CD14-positive monocyte (primary cell): ENCODE measurements at regions not wholly inside any gene's neighbourhood (a gene's known extent, or its start where the extent isn't known, plus 50 kb on each side); places are given as distances from the start of the nearest gene placed in this dataset.

Experiments
- DNase-seq, 3 donors: peaks; one replicate each; pipeline ENCODE4 v3.0.0-alpha.2; 2011 to 2022
- H2AFZ ChIP-seq: 2 replicates; pipeline ENCODE4 v1.6.0; 2012; ENCODE audit warnings: mild to moderate bottlenecking, low read depth, low read length, inconsistent platforms; ENCODE audit not compliant: insufficient read depth, poor library complexity, severe bottlenecking
- H3K27ac ChIP-seq, 2 donors: 1 replicate in 1 of 2; 2 replicates in 1 of 2; pipeline ENCODE4 v1.5.1; 2012 to 2013; ENCODE audit warnings: low read length in 2 of 2, control low read depth in 1 of 2, inconsistent platforms in 1 of 2, low read depth in 1 of 2, mild to moderate bottlenecking in 1 of 2
- H3K27me3 ChIP-seq, 2 donors: one replicate each; pipeline versions ENCODE4 v1.6.0 to v1.6.1; 2011 to 2013; ENCODE audit warnings: low read length in 2 of 2; ENCODE audit not compliant: control insufficient read depth in 2 of 2, insufficient read depth in 2 of 2
- H3K36me3 ChIP-seq, 2 donors: replicated peaks in 1 of 2; 1 replicate in 1 of 2; 2 replicates in 1 of 2; pipeline versions ENCODE4 v1.5.1 to v1.6.1; 2012 to 2013; ENCODE audit warnings: low read length in 2 of 2, control low read depth in 1 of 2, inconsistent platforms in 1 of 2, mild to moderate bottlenecking in 1 of 2; ENCODE audit not compliant: insufficient read depth in 2 of 2, control insufficient read depth in 1 of 2
- H3K4me1 ChIP-seq, 2 donors: 1 replicate in 1 of 2; 2 replicates in 1 of 2; pipeline versions ENCODE4 v1.5.1 to v1.6.1; 2012 to 2013; ENCODE audit warnings: low read length in 2 of 2, control low read depth in 1 of 2, inconsistent platforms in 1 of 2, mild to moderate bottlenecking in 1 of 2, moderate library complexity in 1 of 2; ENCODE audit not compliant: insufficient read depth in 2 of 2, control insufficient read depth in 1 of 2
- H3K4me2 ChIP-seq: replicated peaks from 2 replicates; pipeline ENCODE3; 2012; ENCODE audit warnings: low read length, moderate library complexity, mild to moderate bottlenecking; ENCODE audit not compliant: poor library complexity, severe bottlenecking; ENCODE audit errors: extremely low read depth
- H3K4me3 ChIP-seq, 3 experiments: fragments of 200-600 bp in 1 of 3; sonication (generic) in 1 of 3; replicated peaks in 1 of 3; 1 replicate in 2 of 3; 2 replicates in 1 of 3; pipeline ENCODE4 v1.5.1; 2011 to 2013; ENCODE audit warnings: low read length in 3 of 3, mild to moderate bottlenecking in 3 of 3, control low read depth in 2 of 3, low read depth in 2 of 3, inconsistent platforms in 1 of 3, moderate library complexity in 1 of 3
- H3K79me2 ChIP-seq: 2 replicates; pipeline ENCODE4 v1.6.0; 2012; ENCODE audit warnings: mild to moderate bottlenecking, control low read depth, inconsistent platforms, low read length, moderate library complexity; ENCODE audit not compliant: insufficient read depth
- H3K9ac ChIP-seq: 2 replicates; pipeline ENCODE4 v1.6.0; 2017; ENCODE audit warnings: low read length, mild to moderate bottlenecking; ENCODE audit not compliant: insufficient read depth, poor library complexity, severe bottlenecking
- H3K9me3 ChIP-seq, 2 donors: replicated peaks in 1 of 2; 1 replicate in 1 of 2; 2 replicates in 1 of 2; pipeline versions ENCODE4 v1.5.1 to v1.6.1; 2012 to 2013; ENCODE audit warnings: low read length in 2 of 2, control low read depth in 1 of 2; ENCODE audit not compliant: control insufficient read depth in 1 of 2, insufficient read depth in 1 of 2
- H4K20me1 ChIP-seq: 2 replicates; pipeline ENCODE4 v1.6.0; 2012; ENCODE audit warnings: mild to moderate bottlenecking, low read length, control low read depth, moderate library complexity; ENCODE audit not compliant: insufficient read depth
- H3K27ac Mint-ChIP-seq, 7 donors: one replicate each; pipeline ENCODE4 v1.8.0; 2020; ENCODE audit warnings: mild to moderate bottlenecking in 7 of 7, mixed read lengths in 7 of 7, moderate library complexity in 6 of 7, inconsistent platforms in 2 of 7
- H3K27me3 Mint-ChIP-seq, 3 donors: one replicate each; pipeline ENCODE4 v1.8.0; 2021 to 2022; ENCODE audit warnings: low read depth in 3 of 3, mild to moderate bottlenecking in 3 of 3, mixed read lengths in 3 of 3, moderate library complexity in 3 of 3, inconsistent platforms in 1 of 3
- H3K36me3 Mint-ChIP-seq, 2 donors: one replicate each; pipeline ENCODE4 v1.8.0; 2020; ENCODE audit warnings: mixed read lengths in 2 of 2, inconsistent platforms in 1 of 2, mild to moderate bottlenecking in 1 of 2
- H3K4me1 Mint-ChIP-seq: one replicate; pipeline ENCODE4 v1.8.0; 2020; ENCODE audit warnings: mild to moderate bottlenecking, mixed read lengths
- H3K4me3 Mint-ChIP-seq, 2 donors: one replicate each; pipeline ENCODE4 v1.8.0; 2020; ENCODE audit warnings: mild to moderate bottlenecking in 2 of 2, mixed read lengths in 2 of 2, moderate library complexity in 1 of 2
- H3K9me3 Mint-ChIP-seq, 7 donors: one replicate each; pipeline ENCODE4 v1.8.0; 2020 to 2022; ENCODE audit warnings: mixed read lengths in 7 of 7, mild to moderate bottlenecking in 6 of 7, moderate library complexity in 6 of 7, inconsistent platforms in 2 of 7
- WGBS: methylation state at CpG from one replicate; pipeline ENCODE4 v1.1.5; 2013; ENCODE audit warnings: missing lambda C conversion rate; ENCODE audit not compliant: insufficient coverage; 5-methylcytosine and 5-hydroxymethylcytosine counted together
- intact Hi-C, 2 donors: fragments of 100-400 bp; cut with micrococcal nuclease; formaldehyde crosslinking; loops; one replicate each; pipeline versions ENCODE4 v1.15.0 to v1.15.1; 2023
- TF ChIP-seq, protein P1 (sequence below): fragments of 200-600 bp; IDR thresholded peaks from one replicate; pipeline ENCODE4 v1.8.0; 2022; ENCODE audit warnings: antibody characterized with exemption, mild to moderate bottlenecking

DNA sequence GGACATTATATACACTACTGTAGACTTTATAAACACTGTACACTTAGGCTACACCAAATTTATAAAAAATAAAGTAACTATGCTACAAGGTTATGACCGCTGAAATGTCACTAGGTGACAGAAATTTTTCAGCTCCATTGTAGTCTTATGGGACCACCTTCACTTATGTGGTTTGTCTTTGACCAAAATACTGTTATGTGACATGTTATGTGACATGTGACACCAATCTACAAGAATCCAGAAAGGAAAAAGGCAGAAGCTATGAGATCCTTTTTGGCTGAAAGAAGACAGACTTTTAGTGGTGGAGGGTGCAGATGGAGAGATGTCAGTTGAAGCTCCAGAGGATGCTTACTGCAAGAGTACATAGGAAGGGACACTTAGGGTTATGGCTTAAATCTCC, 1378.4 kb upstream of the TENM4 start:
- H3K36me3 ChIP-seq: no peaks in the 10 kb centered on the region
- no peak overlapping the region for H3K4me3 ChIP-seq
- no peak overlapping the region for H3K27ac ChIP-seq
- no peaks in the 10 kb centered on the region for H3K79me2 ChIP-seq
- no peaks in the 10 kb centered on the region for H3K27me3 ChIP-seq
- H3K4me1 Mint-ChIP-seq: no peaks in the 10 kb centered on the region
- H2AFZ ChIP-seq: no peak overlapping the region
- no CpG with 5 or more reads among the region's 1 CpG for WGBS
- H3K9me3 ChIP-seq: peaks cover 0 to 2% of the 10 kb centered on the region in 2 donors
- H3K4me3 Mint-ChIP-seq: no peak overlapping the region
- no peaks in the 10 kb centered on the region for H3K4me1 ChIP-seq
- peaks cover 0 to 2% (median 0%) of the 10 kb centered on the region in 7 donors for H3K9me3 Mint-ChIP-seq
- no peaks in the 10 kb centered on the region for H4K20me1 ChIP-seq
- no peaks in the 10 kb centered on the region for H3K36me3 Mint-ChIP-seq
- H3K27me3 Mint-ChIP-seq: peaks cover 0 to 3% (median 0%) of the 10 kb centered on the region in 3 donors
- DNase-seq: no peak
- no peak overlapping the region for H3K9ac ChIP-seq
- intact Hi-C loops: no loop called here
- TF ChIP-seq, protein P1, sequence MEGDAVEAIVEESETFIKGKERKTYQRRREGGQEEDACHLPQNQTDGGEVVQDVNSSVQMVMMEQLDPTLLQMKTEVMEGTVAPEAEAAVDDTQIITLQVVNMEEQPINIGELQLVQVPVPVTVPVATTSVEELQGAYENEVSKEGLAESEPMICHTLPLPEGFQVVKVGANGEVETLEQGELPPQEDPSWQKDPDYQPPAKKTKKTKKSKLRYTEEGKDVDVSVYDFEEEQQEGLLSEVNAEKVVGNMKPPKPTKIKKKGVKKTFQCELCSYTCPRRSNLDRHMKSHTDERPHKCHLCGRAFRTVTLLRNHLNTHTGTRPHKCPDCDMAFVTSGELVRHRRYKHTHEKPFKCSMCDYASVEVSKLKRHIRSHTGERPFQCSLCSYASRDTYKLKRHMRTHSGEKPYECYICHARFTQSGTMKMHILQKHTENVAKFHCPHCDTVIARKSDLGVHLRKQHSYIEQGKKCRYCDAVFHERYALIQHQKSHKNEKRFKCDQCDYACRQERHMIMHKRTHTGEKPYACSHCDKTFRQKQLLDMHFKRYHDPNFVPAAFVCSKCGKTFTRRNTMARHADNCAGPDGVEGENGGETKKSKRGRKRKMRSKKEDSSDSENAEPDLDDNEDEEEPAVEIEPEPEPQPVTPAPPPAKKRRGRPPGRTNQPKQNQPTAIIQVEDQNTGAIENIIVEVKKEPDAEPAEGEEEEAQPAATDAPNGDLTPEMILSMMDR: no peak
- no peak overlapping the region for H3K27ac Mint-ChIP-seq
- no peak overlapping the region for H3K4me2 ChIP-seq

DNA sequence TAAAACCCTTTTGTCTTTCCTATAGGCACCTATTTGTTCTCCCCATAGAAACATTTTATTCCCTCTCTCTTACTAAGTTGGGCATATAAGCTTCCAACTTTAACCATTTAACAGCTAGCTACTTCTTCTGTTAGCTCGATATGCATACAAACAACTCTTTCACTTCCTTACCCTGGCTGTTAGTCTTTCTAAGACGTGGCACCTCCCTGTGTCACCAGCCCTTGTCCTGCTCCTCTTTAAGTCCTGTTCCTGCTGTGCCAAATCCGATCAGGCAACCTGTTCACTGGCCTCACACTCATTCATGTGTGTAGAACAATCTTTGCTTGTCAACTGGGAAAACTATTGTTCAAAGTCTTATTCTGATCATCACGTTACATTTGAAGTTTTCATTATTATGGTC, 1376.1 kb upstream of the TENM4 start:
- Histone ChIP-seq H3K79me2 (no peaks in the 10 kb centered on the region), H3K27ac (no peak overlapping the region), H3K27me3 (no peaks in the 10 kb centered on the region), H3K4me1 (no peaks in the 10 kb centered on the region), H3K9ac (no peak overlapping the region), H2AFZ (no peak overlapping the region), H3K4me3 (no peak overlapping the region), H3K36me3 (no peaks in the 10 kb centered on the region), H3K4me2 (no peak overlapping the region), H4K20me1 (no peaks in the 10 kb centered on the region), H3K9me3 (no peaks in the 10 kb centered on the region)
- H3K27me3 Mint-ChIP-seq: peaks cover 0 to 3% (median 0%) of the 10 kb centered on the region in 3 donors
- 60% methylated on average over 2 of the region's 4 CpGs for WGBS
- no peak for DNase-seq
- intact Hi-C loops: no loop called here
- no peak overlapping the region for H3K27ac Mint-ChIP-seq
- TF ChIP-seq, protein P1: no peak
- H3K4me3 Mint-ChIP-seq: no peak overlapping the region
- peaks cover 0 to 2% (median 0%) of the 10 kb centered on the region in 7 donors for H3K9me3 Mint-ChIP-seq
- no peaks in the 10 kb centered on the region for H3K4me1 Mint-ChIP-seq
- no peaks in the 10 kb centered on the region for H3K36me3 Mint-ChIP-seq
